ENCODE measurements at regions not wholly inside any gene's neighbourhood (a gene's known extent, or its start where the extent isn't known, plus 50 kb on each side); places are given as distances from the start of the nearest gene placed in this dataset.

GRCh38 chr12:75744607-75745256, 233.3 kb upstream of the KRR1 start (continued):
- TF ChIP-seq, protein P1, sequence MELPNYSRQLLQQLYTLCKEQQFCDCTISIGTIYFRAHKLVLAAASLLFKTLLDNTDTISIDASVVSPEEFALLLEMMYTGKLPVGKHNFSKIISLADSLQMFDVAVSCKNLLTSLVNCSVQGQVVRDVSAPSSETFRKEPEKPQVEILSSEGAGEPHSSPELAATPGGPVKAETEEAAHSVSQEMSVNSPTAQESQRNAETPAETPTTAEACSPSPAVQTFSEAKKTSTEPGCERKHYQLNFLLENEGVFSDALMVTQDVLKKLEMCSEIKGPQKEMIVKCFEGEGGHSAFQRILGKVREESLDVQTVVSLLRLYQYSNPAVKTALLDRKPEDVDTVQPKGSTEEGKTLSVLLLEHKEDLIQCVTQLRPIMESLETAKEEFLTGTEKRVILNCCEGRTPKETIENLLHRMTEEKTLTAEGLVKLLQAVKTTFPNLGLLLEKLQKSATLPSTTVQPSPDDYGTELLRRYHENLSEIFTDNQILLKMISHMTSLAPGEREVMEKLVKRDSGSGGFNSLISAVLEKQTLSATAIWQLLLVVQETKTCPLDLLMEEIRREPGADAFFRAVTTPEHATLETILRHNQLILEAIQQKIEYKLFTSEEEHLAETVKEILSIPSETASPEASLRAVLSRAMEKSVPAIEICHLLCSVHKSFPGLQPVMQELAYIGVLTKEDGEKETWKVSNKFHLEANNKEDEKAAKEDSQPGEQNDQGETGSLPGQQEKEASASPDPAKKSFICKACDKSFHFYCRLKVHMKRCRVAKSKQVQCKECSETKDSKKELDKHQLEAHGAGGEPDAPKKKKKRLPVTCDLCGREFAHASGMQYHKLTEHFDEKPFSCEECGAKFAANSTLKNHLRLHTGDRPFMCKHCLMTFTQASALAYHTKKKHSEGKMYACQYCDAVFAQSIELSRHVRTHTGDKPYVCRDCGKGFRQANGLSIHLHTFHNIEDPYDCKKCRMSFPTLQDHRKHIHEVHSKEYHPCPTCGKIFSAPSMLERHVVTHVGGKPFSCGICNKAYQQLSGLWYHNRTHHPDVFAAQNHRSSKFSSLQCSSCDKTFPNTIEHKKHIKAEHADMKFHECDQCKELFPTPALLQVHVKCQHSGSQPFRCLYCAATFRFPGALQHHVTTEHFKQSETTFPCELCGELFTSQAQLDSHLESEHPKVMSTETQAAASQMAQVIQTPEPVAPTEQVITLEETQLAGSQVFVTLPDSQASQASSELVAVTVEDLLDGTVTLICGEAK (IDR thresholded peaks at IDR 0.05) = no peak
- TF ChIP-seq, protein P1 (CRISPR knock-in tag; IDR thresholded peaks at IDR 0.05) = no peak
- TF ChIP-seq ZC3H4 (CRISPR knock-in tag; IDR thresholded peaks at IDR 0.05; ENCODE audit: borderline replicate concordance) (no peak), ZNF785 (CRISPR knock-in tag; IDR thresholded peaks at IDR 0.05) (no peak), ZNF431 (CRISPR knock-in tag; IDR thresholded peaks at IDR 0.05) (no peak), CHD4 (IDR thresholded peaks at IDR 0.05; ENCODE audit: insufficient read depth, insufficient replicate concordance, low read depth, low read length, poor library complexity, severe bottlenecking) (no peak), KDM2B (CRISPR knock-in tag; IDR thresholded peaks at IDR 0.05) (no peak), CAMTA2 (CRISPR knock-in tag; conservative IDR thresholded peaks at IDR 0.05) (no peak), TBL1XR1 (IDR thresholded peaks at IDR 0.05; ENCODE audit: low read length in 2 of 2) (no peak)
